BE2C (cell line): ENCODE measurements at regions not wholly inside any gene's neighbourhood (a gene's known extent, or its start where the extent isn't known, plus 50 kb on each side); places are given as distances from the start of the nearest gene placed in this dataset.

Experiments used
- DNase-seq: peaks from one replicate; pipeline ENCODE4 v3.0.0-alpha.2; 2020
- H3K27me3 ChIP-seq: fragments of 250-450 bp; sonication (Bioruptor Pico); 2 replicates; pipeline ENCODE4 v1.5.1; 2020; ENCODE audit warnings: mild to moderate bottlenecking
- H3K36me3 ChIP-seq: fragments of 250-450 bp; sonication (Bioruptor Pico); 2 replicates; pipeline ENCODE4 v1.5.1; 2020; ENCODE audit warnings: mild to moderate bottlenecking
- H3K4me1 ChIP-seq: fragments of 250-450 bp; sonication (Bioruptor Pico); 2 replicates; pipeline ENCODE4 v1.5.1; 2020
- H3K4me3 ChIP-seq: 2 replicates; pipeline ENCODE4 v1.5.1; 2011; ENCODE audit warnings: low read depth, low read length
- H3K9me3 ChIP-seq: fragments of 250-450 bp; sonication (Bioruptor Pico); 2 replicates; pipeline ENCODE4 v1.5.1; 2020
- CTCF ChIP-seq: IDR thresholded peaks from 2 replicates; pipeline ENCODE4 v1.5.1; 2012; ENCODE audit warnings: mild to moderate bottlenecking, low read depth, low read length

GRCh38 chr3:74127256-74127655 is 487.2 kb downstream of the CNTN3 start:
- TF ChIP-seq CTCF = no peak
- Histone ChIP-seq H3K27me3 (no peaks in the 10 kb centered on the region), H3K4me1 (no peaks in the 10 kb centered on the region), H3K4me3 (no peak overlapping the region), H3K36me3 (no peaks in the 10 kb centered on the region), H3K9me3 (no peaks in the 10 kb centered on the region)
- no peak for DNase-seq

GRCh38 chr3:74124782-74125181 is 489.7 kb downstream of the CNTN3 start:
- no peaks in the 10 kb centered on the region for H3K36me3 ChIP-seq
- H3K4me3 ChIP-seq = no peak overlapping the region
- no peaks in the 10 kb centered on the region for H3K27me3 ChIP-seq
- no peaks in the 10 kb centered on the region for H3K9me3 ChIP-seq
- no peaks in the 10 kb centered on the region for H3K4me1 ChIP-seq
- no peak for TF ChIP-seq CTCF
- no peak for DNase-seq

GRCh38 chr3:74122281-74122680 is 492.2 kb downstream of the CNTN3 start:
- Histone ChIP-seq H3K4me1 (no peaks in the 10 kb centered on the region), H3K27me3 (no peaks in the 10 kb centered on the region), H3K4me3 (no peak overlapping the region), H3K36me3 (no peaks in the 10 kb centered on the region), H3K9me3 (no peaks in the 10 kb centered on the region)
- DNase-seq = no peak
- TF ChIP-seq CTCF = no peak

GRCh38 chr3:74121761-74122160 is 492.7 kb downstream of the CNTN3 start:
- TF ChIP-seq CTCF = no peak
- no peaks in the 10 kb centered on the region for H3K36me3 ChIP-seq
- no peaks in the 10 kb centered on the region for H3K27me3 ChIP-seq
- DNase-seq = no peak
- H3K4me1 ChIP-seq = no peaks in the 10 kb centered on the region
- H3K9me3 ChIP-seq = no peaks in the 10 kb centered on the region
- no peak overlapping the region for H3K4me3 ChIP-seq

- Histone ChIP-seq H3K9me3 (no peaks in the 10 kb centered on the region), H3K36me3 (no peaks in the 10 kb centered on the region), H3K27me3 (no peaks in the 10 kb centered on the region), H3K4me1 (no peaks in the 10 kb centered on the region), H3K4me3 (no peak overlapping the region)
- DNase-seq = no peak
- no peak for TF ChIP-seq CTCF
Observed at GRCh38 chr3:74119221-74119620, 494.5 kb upstream of the PDZRN3 start.

GRCh38 chr3:74115906-74116305 is 491.2 kb upstream of the PDZRN3 start:
- no peaks in the 10 kb centered on the region for H3K4me1 ChIP-seq
- no peaks in the 10 kb centered on the region for H3K27me3 ChIP-seq
- no peaks in the 10 kb centered on the region for H3K9me3 ChIP-seq
- no peak overlapping the region for H3K4me3 ChIP-seq
- no peak for TF ChIP-seq CTCF
- no peaks in the 10 kb centered on the region for H3K36me3 ChIP-seq
- no peak for DNase-seq
